HG03432 (cell line): ENCODE measurements at regions not wholly inside any gene's neighbourhood (a gene's known extent, or its start where the extent isn't known, plus 50 kb on each side); places are given as distances from the start of the nearest gene placed in this dataset.

Experiments
- ATAC-seq: cut with Tn5 transposase; IDR thresholded peaks from one replicate; pipeline ENCODE4 v1.9.1; 2021; ENCODE audit warnings: mild to moderate bottlenecking, moderate library complexity; ENCODE audit not compliant: unreplicated experiment

DNA sequence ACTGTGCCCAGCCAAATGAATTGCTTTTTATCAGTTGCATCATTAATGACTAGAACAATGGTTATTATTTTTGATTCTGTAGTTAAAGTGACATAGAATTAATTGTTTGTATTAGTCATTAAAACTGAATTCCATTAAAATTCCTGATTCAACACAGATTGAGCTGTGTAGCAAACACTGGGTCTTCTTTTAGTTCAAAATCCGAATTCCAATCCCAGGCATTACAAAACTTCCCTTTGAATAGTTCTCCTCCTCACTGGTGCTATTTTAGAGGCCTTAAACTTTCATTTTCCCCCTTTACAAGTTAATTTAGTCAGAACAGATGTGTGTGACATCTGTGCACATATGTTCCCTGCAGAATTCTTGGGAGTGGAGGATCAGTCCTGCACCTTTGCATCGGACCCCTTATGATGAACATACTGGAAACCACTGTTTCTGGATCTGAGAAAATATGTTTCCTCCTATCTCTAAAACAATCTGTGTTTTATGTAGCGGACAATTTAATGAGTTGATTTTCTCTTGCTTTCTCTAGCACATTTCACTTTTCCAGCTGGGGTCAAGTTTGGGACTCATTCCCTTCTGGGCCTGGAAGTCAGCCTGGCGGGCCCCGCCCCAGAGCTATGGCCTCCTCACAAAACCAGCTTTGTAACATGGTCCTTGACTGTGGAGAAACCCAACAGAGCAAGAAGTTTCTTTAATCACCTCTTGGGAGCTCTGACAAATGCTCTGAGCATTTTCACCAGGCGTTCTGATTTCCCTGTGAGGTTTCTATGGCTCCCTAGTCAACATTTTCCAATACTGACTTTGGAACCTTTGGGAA is 87.9 kb upstream of the MAMDC2 start:
- no peak for ATAC-seq

DNA sequence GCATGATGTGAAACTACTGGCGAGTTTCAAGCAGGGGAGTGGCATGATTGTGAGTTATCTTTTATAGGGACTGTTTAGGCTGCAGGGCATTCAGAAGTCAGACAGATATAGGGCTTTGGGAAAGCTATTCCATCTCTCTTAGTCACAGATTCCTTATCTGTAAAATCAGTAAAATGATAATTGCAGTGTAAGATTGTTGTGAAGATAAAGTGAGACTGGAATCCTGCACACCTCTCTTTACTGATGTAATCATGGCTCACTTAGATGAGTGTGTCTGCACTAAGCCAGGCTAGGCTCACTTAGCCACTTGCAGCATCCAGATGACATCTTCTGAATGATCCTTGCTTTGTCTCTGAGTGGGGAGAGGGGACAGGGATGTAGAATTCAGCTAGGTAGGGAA is 81.8 kb upstream of the MAMDC2 start:
- no peak for ATAC-seq

DNA sequence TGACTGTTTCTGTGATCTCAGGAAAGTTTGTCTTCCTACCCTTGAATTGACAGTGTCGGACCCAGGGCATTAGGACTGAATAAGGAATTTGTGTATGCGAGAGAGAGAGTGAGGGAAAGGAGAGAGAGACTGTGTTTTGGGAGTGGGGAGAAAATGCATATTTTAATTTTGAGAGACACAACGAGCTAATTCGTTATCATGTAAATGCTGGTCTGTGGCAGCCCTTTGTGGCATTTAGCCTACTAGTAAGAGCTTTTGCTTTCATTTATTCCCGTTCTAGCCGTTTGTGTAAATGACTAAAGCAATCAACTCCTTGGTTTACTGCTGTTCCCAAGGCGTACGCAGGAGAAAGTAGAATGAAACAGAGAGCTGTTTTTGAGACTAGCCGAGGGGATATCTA is 79.8 kb upstream of the MAMDC2 start:
- no peak for ATAC-seq

DNA sequence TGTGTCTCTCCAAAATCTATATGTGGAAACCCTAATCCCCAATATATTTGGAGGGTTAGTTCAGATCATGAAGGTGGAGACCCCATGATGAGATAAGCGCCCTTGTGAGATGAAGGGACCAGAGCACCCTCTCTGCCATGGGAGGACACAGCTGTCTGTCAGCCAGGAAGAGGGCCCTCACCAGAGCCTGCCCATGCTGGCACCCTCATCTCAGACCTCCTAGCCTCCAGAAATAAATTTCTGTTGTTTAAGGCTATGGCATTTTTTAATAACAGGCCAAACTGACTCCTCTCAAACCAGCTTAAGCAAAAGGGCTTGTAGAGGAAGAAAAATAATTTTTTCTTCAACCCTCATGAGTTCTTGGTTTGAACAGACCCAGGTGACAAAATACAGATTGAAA is 79.2 kb upstream of the MAMDC2 start:
- ATAC-seq = no peak

DNA sequence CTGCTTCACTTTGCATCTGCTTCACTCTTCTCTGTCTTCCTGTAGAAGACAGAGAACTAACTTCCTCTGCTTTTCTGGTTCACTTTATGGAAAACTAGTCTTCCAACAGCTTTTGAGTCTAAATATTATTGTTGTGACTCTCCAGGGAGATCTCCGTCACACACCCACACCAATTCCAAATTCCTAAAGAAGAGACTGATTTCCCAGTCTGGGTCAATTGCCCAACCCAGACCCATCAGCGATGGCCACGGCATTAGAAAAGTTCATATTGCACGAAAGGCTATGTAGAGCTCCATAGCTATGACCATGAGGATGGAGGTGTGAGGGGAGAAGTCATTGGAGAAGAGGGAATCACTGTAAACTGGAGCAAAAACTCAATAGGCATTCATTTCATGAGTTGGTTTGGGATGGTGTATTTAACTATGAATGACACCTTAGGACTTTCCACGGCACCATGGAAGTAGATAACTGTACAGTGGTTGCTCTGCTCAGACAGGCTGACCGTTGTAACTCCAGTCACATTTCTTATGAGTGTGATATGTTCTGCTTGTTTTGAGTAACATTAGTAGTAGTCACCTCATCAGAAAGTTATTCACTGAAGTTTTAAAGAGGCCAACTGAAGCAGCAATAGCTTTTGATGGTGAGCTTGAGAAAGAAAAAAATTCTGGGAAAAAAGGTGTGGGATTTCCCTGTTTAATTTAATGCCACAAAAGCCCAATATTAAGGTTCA is 78.1 kb upstream of the MAMDC2 start:
- ATAC-seq = no peak

DNA sequence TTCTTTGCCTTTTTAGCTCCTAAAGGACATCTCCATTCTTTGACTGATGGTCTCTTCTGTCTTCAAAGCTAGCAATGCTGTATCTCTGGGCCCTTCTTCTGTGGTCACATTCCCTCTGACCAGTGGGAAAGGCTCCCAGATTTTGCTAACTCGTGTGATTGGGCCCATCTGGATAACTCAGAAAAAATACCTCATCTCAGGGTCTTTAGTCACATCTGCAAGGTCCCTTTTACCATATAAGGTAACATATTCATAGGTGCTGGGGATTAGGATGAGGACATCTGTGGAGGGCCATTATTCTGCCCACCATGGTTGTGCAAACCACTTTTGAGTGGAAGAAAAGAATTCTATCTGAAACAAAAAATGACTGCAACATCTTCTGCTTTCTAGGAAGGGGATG is 76.3 kb upstream of the MAMDC2 start:
- no peak for ATAC-seq

DNA sequence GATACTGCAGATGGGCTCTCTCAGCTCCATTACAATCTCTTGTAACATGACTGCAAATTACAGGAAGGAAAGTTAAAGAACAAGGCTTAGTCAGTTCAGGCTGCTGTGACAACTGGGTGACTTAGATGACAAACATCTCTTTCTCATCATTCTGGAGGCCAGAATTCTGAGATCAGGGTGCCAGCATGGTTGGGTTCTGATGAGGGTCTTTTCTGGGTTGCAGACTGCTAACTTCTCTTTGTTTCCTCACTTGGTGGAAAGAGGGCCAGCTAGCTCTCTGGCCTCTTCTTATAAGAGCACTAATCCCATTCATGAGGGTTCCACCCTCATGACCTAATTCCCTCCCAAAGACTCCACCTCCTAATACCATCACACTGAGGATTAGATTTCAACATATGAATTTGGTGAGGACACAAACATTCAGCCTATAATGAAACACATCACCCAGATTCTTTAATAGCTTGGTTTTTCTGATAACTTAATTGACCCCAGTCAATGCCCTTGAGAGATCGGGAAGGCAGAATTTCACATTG is 73.6 kb upstream of the MAMDC2 start:
- ATAC-seq = no peak

DNA sequence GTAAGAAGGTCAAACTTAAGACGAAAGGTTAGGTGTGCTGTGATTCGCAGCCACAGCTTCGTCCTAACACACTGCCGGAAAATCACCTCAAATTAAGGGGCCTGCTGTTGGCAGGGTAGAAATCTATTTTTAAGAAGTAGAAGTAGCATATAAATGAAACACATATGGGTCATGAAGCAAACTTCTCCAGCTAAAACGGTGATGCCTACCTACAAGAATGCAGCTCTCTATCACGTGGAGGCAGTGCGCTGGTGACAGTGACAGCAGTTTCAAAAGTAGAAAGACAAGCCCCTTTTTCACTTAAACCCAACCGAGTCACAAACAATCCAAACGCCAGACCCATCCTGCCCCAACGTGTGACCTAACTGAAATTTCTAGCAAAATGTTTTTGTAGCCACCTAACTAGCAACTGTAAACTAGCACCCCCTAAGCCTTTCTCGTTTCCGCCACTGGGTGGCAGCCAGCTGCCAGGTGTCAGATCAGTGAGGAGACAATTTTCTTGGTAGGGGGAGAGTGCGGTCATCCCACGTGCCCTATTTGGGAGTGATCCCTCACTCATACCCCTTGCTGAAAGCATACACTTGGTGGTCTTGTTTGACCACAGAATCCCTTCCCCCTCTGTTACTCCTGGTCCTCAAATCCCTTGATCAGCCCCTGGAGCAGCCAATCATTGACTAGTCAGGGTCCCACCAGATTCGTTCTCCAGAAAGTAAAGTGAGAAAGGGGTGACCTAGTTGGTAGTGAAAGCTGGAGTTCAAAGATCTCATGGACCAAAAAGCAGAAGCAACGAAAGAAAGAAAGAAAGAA is 71.8 kb upstream of the MAMDC2 start:
- peak; percentile 83 for ATAC-seq

DNA sequence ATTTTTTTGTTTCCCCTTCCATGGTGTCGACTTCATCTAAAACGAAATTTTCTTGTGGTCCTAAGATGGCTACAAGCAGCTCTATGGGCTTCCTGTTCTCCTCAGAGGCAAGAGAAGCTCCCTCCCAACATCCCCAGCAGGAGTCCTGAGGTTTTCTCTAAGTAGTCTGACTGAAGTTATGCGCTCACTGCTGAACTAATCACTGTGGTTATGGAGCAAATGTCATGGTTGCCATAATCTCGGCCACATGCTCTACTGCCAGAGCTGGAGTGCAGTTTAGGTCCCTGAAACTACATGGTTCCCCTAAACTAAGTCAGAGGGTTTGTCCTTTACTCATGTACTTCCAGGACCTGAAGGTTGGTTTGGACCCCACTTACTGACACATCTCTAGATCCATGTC is 68.0 kb upstream of the MAMDC2 start:
- no peak for ATAC-seq

DNA sequence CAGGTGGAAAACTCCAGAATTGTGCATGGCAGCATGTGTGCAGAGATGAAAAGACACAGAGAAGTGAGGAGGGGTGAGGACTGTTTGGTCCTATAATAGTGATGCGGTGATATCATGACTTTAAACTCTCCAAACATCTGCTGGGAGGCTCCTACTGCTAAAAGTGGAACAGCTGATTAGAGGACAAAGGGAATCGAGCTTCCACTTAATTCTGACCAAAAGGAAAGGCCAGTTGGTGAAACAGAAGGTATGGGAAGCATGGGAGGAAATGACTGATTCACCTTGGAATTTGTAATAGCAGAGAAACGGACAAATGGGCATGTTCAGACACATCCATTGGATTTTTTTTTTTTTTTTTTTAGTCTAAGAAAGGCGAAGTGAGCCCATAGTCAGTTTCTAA is 67.5 kb upstream of the MAMDC2 start:
- ATAC-seq = no peak

DNA sequence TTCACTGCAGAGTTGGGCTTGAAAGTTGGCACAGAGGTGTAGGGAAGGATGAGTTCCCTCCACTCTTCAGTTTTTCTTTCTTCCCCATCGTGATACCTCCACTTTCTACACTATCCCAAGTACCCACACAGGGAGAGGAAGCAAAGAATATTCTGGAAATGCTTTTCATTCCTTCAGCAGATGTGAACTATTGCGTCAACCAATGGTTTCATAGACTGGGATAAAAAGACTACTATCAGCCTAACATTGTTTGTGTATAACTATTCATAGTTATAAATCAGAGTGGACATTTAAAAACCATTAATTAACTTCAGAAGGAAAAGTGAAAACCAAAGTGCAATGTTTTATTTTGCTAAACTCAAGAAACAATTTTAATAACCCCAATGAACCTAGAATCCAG is 63.6 kb upstream of the MAMDC2 start:
- no peak for ATAC-seq

DNA sequence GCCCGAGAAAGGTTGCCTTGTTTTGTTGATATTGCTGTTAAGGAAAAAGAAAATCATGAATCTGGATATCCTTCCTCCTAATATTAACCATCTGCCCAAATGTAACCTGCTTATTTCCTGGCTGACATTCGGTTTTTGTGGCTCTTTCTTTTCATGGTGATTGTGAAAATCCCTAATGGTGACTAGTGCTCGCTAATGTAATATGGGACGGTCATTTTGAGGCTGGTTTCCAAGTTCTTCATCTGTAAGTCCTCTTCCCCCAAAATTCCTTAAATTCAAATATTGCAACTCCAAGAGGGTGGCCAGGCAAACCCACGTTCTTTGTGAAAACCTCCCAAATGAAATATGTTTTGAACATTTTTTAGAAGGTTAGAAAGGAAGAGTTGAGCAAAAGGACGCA is 63.1 kb upstream of the MAMDC2 start:
- ATAC-seq = no peak

DNA sequence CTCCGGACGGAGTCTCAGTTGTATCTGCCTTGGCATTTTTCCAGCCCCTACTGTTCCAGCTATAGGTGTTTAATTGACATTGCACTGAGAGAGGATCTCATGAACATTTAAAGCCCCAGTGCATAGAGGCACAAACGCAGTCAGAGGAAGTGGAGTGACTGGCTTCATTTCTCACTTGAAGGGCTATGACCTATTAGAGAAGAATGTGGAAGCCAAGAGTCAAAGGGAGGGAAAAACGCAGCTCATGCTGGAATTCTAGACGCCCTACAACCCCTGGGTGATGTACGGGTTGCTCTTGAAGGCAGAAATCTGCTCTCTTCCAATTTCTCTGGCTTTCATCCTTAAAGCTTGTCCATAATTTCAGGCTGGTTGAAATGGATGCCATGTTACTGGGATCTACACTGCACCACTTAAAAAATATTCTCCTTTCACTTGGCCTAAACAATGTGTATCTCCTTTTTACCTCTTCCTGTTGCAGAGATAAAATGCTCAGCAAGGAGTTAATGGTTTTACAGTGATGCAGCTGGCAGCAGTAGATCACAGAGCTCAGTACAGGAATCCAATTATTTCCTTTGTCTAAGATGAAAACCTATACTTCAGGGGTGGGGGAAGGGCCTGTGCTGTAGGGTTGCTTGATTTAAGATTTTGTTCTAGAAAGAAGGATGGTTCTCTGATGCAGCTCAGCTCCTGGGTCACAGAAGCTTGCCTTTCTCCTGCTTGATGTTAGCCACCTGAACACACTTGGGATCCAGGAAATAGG is 61.8 kb upstream of the MAMDC2 start:
- ATAC-seq = no peak

DNA sequence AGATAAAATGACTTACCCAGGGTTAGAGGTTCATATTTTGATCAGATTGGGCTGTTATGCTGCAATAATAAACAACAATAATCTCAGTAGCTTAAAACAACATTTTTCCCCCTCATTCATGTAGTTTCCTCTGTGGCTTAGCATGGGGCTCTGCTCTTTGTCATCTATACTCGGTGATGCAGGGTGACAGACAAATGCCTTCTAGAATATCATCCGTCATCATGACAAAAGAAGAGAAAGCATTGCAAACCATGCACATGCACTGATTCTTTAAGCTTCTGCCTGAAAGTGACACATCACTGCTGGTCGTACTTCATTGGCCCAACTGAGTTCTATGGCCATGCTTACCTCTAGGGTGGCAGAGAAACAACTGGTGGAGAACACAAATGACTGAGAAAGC is 58.8 kb upstream of the MAMDC2 start:
- ATAC-seq = no peak

DNA sequence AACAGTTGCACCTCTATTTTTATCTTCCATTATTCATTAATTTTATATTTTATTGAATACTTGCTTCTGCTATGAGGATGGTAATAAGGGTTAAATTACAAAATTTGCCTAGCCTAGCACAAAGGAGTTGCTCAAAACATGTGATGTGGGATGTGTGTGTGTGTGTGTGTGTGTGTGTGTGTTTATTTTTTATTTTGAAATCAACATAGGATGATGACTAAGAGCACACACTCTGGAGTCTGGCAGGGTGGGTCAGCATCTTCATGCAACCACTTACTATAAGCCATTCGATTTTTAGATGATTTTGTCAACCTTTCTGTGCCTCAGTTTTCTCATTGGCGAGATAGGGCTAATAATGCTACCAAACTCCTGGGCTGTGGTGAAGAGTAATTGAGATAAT is 57.7 kb upstream of the MAMDC2 start:
- no peak for ATAC-seq

DNA sequence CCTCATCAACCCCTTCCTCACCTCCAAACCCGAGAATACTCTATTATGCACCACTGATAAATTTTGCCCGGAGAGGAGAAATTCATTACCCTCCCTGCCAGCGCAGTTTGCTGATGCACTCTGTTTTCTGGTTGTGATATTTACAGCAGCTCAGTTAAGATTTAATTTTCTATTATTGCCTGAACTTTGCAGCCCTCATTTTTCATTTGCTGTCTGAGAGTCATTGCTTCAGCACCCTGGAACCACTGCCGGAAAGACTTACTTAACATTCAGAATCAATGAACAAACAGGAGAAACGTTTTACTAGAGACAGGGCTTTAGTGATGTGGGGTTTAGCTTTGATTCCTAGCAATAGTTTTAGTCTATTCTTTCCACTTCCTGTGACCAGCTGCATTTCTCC is 56.7 kb upstream of the MAMDC2 start:
- no peak for ATAC-seq

DNA sequence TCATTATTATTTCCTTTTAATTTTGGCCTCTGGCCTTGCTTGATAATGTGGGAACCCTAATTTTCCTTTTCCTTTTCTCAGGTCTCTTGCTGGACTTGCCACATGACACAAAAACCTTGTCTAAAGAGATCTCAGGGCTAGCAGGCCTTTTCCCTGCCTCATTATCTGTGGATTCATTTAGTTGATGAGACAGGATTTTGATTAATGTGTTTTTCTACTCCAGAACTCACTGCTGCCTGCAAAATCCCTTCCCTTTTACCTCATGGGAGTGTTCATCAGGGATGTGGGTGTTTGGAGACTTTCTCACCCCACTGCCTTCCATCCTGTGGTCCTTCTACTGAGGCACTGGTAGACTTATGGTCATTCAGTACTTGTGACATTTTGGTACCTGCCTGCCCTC is 56.2 kb upstream of the MAMDC2 start:
- no peak for ATAC-seq

DNA sequence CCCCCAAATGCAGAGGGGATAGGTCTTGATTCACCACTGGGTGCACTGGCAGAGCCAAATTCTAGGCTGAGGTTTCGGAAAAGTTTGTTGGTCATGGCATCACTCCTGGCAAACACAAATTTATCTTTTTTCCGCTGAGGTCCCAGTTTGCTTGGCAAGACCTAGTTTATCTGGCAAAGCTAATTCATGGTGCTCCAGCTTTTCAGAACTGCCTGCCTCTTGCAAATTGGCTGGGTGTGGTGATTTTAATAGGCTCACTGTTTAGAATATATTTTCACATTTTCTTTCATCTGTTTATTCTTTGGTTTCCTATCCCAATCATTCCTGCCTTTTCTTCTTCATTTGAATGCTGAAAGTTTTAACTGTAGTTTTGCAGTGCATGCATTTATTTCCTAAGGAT is 50.5 kb upstream of the MAMDC2 start:
- no peak for ATAC-seq
